Vagina (tissue), 2 donors: ENCODE measurements at regions not wholly inside any gene's neighbourhood (a gene's known extent, or its start where the extent isn't known, plus 50 kb on each side); places are given as distances from the start of the nearest gene placed in this dataset.

ENCODE experiments used
- POLR2A ChIP-seq, 2 donors: fragments of 450-650 bp; IDR thresholded peaks; one replicate each; pipeline ENCODE4 v1.6.1; 2017; ENCODE audit warnings: antibody characterized with exemption in 2 of 2, mild to moderate bottlenecking in 2 of 2, moderate library complexity in 2 of 2
- POLR2AphosphoS5 ChIP-seq, 2 donors: sonication (generic); formaldehyde crosslinking; IDR thresholded peaks; one replicate each; pipeline ENCODE4 v1.9.0; 2017; ENCODE audit warnings: antibody characterized with exemption in 2 of 2, mild to moderate bottlenecking in 2 of 2, low read depth in 1 of 2; ENCODE audit not compliant: insufficient read depth in 1 of 2
- TF ChIP-seq, protein P1 (sequence below), 3 experiments: fragments of 450-650 bp in 2 of 3; fragments of 200-600 bp in 1 of 3; sonication (generic) in 1 of 3; IDR thresholded peaks; one replicate each; pipeline ENCODE4 v1.5.1; 2017 to 2019; ENCODE audit warnings: antibody characterized with exemption in 3 of 3, mild to moderate bottlenecking in 2 of 3, moderate library complexity in 2 of 3

DNA sequence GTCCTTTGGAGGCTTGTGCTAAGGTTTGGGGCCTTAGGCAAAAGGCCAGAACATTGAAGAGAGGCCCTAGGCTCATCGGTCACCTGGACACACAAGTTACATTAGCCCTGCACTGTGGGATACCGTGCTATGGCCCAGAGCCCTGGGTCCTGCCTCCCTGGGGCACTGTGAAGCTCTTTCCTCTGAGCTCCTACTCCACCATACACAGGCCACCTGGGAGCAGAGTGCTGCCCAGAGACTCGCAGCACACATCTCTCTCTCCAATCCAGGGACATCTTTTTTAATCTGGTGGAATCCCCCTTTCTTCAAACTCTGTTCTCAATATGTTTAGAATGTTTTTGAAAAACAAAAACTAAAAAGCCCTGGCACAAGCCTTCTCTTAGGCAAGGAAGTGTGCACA lies 314.2 kb upstream of the RGS6 start:
- TF ChIP-seq, protein P1, sequence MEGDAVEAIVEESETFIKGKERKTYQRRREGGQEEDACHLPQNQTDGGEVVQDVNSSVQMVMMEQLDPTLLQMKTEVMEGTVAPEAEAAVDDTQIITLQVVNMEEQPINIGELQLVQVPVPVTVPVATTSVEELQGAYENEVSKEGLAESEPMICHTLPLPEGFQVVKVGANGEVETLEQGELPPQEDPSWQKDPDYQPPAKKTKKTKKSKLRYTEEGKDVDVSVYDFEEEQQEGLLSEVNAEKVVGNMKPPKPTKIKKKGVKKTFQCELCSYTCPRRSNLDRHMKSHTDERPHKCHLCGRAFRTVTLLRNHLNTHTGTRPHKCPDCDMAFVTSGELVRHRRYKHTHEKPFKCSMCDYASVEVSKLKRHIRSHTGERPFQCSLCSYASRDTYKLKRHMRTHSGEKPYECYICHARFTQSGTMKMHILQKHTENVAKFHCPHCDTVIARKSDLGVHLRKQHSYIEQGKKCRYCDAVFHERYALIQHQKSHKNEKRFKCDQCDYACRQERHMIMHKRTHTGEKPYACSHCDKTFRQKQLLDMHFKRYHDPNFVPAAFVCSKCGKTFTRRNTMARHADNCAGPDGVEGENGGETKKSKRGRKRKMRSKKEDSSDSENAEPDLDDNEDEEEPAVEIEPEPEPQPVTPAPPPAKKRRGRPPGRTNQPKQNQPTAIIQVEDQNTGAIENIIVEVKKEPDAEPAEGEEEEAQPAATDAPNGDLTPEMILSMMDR (IDR thresholded peaks at IDR 0.05) = no peak
- TF ChIP-seq POLR2A (IDR thresholded peaks at IDR 0.05) = no peak
- no peak for TF ChIP-seq POLR2AphosphoS5 (IDR thresholded peaks at IDR 0.05; ENCODE audit: insufficient read depth in 1 of 2, low read depth in 1 of 2)
